ENCODE measurements at regions not wholly inside any gene's neighbourhood (a gene's known extent, or its start where the extent isn't known, plus 50 kb on each side); places are given as distances from the start of the nearest gene placed in this dataset.

DNA sequence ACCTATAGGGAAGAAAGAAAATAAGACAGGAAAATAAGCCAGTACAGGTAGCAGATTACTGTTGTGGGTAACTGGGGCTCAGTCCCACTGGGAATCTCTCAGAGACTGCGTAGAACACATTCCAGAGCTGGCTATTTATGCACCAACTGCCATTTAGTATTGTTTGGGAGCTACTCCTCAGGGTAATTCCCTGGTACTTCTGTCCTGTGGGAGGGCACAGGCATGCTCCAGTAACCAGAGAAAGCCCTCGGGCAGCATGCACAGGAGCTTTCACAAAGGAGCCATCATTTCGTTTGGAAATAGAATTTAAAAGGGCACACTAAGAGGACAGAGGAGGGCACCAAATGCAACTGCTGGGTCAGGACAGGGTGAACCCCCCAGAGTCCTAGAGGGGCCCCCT is 148.0 kb upstream of the LRFN2 start:
- WGBS, 2 donors = 22 to 51% methylated on average over 2 to 3 of the region's 3 CpGs
- no peak overlapping the region for H3K4me3 ChIP-seq (ENCODE audit: low read depth, poor library complexity, severe bottlenecking)
- DNase-seq (ENCODE audit: low spot score in 2 of 2) = no peak
- intact Hi-C loops (cut with DNase I; ENCODE audit: low total_unique reads) = no loop called here
- no peak for TF ChIP-seq POLR2A (IDR thresholded peaks at IDR 0.05)
- TF ChIP-seq, protein P1, sequence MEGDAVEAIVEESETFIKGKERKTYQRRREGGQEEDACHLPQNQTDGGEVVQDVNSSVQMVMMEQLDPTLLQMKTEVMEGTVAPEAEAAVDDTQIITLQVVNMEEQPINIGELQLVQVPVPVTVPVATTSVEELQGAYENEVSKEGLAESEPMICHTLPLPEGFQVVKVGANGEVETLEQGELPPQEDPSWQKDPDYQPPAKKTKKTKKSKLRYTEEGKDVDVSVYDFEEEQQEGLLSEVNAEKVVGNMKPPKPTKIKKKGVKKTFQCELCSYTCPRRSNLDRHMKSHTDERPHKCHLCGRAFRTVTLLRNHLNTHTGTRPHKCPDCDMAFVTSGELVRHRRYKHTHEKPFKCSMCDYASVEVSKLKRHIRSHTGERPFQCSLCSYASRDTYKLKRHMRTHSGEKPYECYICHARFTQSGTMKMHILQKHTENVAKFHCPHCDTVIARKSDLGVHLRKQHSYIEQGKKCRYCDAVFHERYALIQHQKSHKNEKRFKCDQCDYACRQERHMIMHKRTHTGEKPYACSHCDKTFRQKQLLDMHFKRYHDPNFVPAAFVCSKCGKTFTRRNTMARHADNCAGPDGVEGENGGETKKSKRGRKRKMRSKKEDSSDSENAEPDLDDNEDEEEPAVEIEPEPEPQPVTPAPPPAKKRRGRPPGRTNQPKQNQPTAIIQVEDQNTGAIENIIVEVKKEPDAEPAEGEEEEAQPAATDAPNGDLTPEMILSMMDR (IDR thresholded peaks at IDR 0.05) = no peak

GRCh38 chr6:40734607-40735006 is 147.4 kb upstream of the LRFN2 start:
- H3K4me3 ChIP-seq (ENCODE audit: low read depth, poor library complexity, severe bottlenecking) = no peak overlapping the region
- 61 to 67% methylated on average over 4 of the region's 4 CpGs for WGBS, 2 donors
- intact Hi-C loops (cut with DNase I; ENCODE audit: low total_unique reads) = no loop called here
- no peak for DNase-seq (ENCODE audit: low spot score in 2 of 2)
- TF ChIP-seq, protein P1 (IDR thresholded peaks at IDR 0.05) = no peak
- no peak for TF ChIP-seq POLR2A (IDR thresholded peaks at IDR 0.05)

- DNase-seq (ENCODE audit: low spot score in 2 of 2) = no peak
- intact Hi-C loops (cut with DNase I; ENCODE audit: low total_unique reads) = no loop called here
- WGBS, 2 donors = 50 to 69% methylated on average over 4 of the region's 4 CpGs
- no peak overlapping the region for H3K4me3 ChIP-seq (ENCODE audit: low read depth, poor library complexity, severe bottlenecking)
- TF ChIP-seq POLR2A (IDR thresholded peaks at IDR 0.05) = no peak
- TF ChIP-seq, protein P1 (IDR thresholded peaks at IDR 0.05) = no peak
Observed at GRCh38 chr6:40733770-40734396, 146.7 kb upstream of the LRFN2 start.

- intact Hi-C loops (cut with DNase I; ENCODE audit: low total_unique reads) = no loop called here
- TF ChIP-seq, protein P1 (IDR thresholded peaks at IDR 0.05) = no peak
- no peak for TF ChIP-seq POLR2A (IDR thresholded peaks at IDR 0.05)
- 30 to 41% methylated on average over 1 of the region's 1 CpG for WGBS, 2 donors
- DNase-seq (ENCODE audit: low spot score in 2 of 2) = no peak
- H3K4me3 ChIP-seq (ENCODE audit: low read depth, poor library complexity, severe bottlenecking) = no peak overlapping the region
Observed at GRCh38 chr6:40733290-40733689, 146.1 kb upstream of the LRFN2 start.

- no peak for TF ChIP-seq POLR2A (IDR thresholded peaks at IDR 0.05)
- TF ChIP-seq, protein P1 (IDR thresholded peaks at IDR 0.05) = no peak
- H3K4me3 ChIP-seq (ENCODE audit: low read depth, poor library complexity, severe bottlenecking) = no peak overlapping the region
- intact Hi-C loops (cut with DNase I; ENCODE audit: low total_unique reads) = no loop called here
- 78 to 80% methylated on average over 3 of the region's 3 CpGs for WGBS, 2 donors
- DNase-seq (ENCODE audit: low spot score in 2 of 2) = no peak
Observed at GRCh38 chr6:40732878-40733277, 145.7 kb upstream of the LRFN2 start.

- WGBS, 2 donors = 79 to 86% methylated on average over 3 of the region's 3 CpGs
- no peak overlapping the region for H3K4me3 ChIP-seq (ENCODE audit: low read depth, poor library complexity, severe bottlenecking)
- DNase-seq (ENCODE audit: low spot score in 2 of 2) = no peak
- intact Hi-C loops (cut with DNase I; ENCODE audit: low total_unique reads) = no loop called here
- no peak for TF ChIP-seq POLR2A (IDR thresholded peaks at IDR 0.05)
- TF ChIP-seq, protein P1 (IDR thresholded peaks at IDR 0.05) = no peak
Observed at GRCh38 chr6:40728643-40729042, 141.5 kb upstream of the LRFN2 start.
